SH-SY5Y (cell line): ENCODE measurements at regions not wholly inside any gene's neighbourhood (a gene's known extent, or its start where the extent isn't known, plus 50 kb on each side); places are given as distances from the start of the nearest gene placed in this dataset.

ENCODE experiments used
- GATA2 ChIP-seq: IDR thresholded peaks from 2 replicates; pipeline ENCODE4 v1.6.1; 2011; ENCODE audit warnings: mild to moderate bottlenecking, low read depth, low read length
- GATA3 ChIP-seq: IDR thresholded peaks from 2 replicates; pipeline ENCODE4 v1.6.1; 2011; ENCODE audit warnings: low read depth, mild to moderate bottlenecking, low read length, moderate library complexity

- TF ChIP-seq GATA3 (no peak), GATA2 (no peak)
Measured at GRCh38 chr1:234689236-234689635, 79.3 kb upstream of the IRF2BP2 start.
